ENCODE measurements at regions not wholly inside any gene's neighbourhood (a gene's known extent, or its start where the extent isn't known, plus 50 kb on each side); places are given as distances from the start of the nearest gene placed in this dataset.

DNA sequence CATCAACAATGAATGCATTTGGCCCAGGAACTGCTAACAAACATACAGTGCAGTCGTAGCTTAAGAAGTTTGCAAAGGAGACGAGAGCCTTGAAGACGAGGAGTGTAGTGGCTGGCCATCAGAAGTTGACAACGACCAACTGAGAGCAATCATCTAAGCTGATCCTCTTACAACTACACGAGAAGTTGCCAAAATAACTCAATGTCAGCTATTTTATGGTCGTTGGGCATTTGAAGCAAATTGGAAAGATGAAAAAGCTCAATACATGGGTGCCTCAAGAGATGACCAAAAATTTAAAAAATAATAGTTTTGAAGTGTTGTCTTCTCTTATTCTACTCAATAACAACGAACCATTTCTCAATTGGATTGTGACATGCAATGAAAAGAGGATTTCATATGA is 757.7 kb upstream of the CHD1 start:
- no peak for TF ChIP-seq CTCF (IDR thresholded peaks at IDR 0.05)
- no peak for TF ChIP-seq POLR2A (IDR thresholded peaks at IDR 0.05)
- no peak for TF ChIP-seq POLR2AphosphoS5 (IDR thresholded peaks at IDR 0.05)
